ENCODE measurements at regions not wholly inside any gene's neighbourhood (a gene's known extent, or its start where the extent isn't known, plus 50 kb on each side); places are given as distances from the start of the nearest gene placed in this dataset.
"Not testable (repeated sequence)": the region's sequence is repeated elsewhere in the genome, so short reads cannot be mapped to it uniquely, and the experiment has no call there.

DNA sequence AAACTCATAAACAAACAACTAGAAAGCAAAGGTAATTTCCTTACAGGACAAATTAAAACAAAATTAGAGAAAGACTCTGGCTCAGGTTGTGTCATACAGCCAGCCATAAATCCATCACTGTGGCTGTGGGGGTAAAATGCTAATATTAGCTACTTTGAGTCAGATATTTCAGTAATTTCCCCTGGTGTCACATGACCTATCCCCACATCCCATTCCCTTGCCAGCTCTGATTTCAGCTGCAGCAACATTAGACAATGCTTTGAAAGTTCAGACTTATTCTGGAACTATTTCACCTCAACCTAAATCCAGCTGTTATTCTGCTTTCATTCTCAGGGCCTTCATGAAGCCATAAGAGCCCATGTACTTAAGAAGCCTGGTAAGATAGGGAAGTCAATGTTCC, 55.3 kb downstream of the RPL10L start:
- DNase-seq (ENCODE audit: low read depth), result no peak
- TF ChIP-seq, protein P1, sequence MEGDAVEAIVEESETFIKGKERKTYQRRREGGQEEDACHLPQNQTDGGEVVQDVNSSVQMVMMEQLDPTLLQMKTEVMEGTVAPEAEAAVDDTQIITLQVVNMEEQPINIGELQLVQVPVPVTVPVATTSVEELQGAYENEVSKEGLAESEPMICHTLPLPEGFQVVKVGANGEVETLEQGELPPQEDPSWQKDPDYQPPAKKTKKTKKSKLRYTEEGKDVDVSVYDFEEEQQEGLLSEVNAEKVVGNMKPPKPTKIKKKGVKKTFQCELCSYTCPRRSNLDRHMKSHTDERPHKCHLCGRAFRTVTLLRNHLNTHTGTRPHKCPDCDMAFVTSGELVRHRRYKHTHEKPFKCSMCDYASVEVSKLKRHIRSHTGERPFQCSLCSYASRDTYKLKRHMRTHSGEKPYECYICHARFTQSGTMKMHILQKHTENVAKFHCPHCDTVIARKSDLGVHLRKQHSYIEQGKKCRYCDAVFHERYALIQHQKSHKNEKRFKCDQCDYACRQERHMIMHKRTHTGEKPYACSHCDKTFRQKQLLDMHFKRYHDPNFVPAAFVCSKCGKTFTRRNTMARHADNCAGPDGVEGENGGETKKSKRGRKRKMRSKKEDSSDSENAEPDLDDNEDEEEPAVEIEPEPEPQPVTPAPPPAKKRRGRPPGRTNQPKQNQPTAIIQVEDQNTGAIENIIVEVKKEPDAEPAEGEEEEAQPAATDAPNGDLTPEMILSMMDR (conservative IDR thresholded peaks at IDR 0.05; ENCODE audit: low read depth, low read length), result no peak
- no peak overlapping the region for H3K4me3 ChIP-seq (ENCODE audit: low read depth, low read length)

DNA sequence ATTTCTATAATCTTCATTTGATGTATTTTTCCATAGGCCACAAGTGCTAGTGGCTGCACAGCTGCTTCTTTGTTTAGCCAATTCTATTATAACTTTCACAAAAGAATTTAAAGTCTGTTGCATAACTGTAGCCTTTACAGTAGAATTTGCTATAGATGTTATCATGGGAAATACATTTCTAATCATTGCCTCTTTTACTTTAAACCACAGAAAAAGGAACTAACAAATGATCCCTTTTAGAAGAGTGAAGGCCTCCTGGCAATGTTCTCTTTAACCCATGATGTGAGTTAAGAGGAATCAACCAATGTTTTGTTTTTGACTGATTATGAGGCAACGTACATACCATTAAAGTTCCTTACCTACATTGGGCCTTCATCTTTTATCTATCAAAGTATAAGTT, 68.8 kb downstream of the RPL10L start:
- TF ChIP-seq, protein P1 (conservative IDR thresholded peaks at IDR 0.05; ENCODE audit: low read depth, low read length), result no peak
- DNase-seq (ENCODE audit: low read depth), result no peak
- H3K4me3 ChIP-seq (ENCODE audit: low read depth, low read length), result no peak overlapping the region

DNA sequence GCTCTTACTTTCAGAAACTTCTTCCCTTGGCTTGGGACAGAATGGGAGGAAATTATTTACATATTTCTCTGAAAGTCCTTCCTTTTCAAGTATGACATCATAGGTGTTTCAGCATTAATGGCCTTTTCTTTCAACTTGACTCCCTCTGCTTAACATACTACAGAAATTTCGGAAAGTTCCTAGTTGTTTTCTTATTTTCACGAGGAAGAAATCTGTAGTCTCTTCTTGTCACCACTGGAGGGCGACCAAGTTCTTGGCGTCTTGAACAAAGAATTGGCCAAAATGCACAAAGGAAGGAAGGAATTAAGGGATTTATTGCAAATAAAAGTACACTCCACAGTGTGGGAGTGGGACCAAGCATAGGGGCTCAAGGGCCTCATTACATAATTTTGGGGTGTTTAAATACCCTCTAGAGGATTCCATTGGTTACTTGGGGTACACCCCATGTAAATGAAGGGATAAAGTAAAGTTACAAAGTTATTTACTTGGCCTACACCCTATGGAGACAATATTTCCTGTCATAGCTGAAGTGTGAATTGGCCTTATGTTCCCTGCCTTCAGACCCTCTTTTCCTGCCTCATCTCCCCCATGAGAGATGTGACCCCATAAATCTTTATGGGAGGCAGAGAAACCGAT, 70.4 kb downstream of the RPL10L start:
- TF ChIP-seq, protein P1 (conservative IDR thresholded peaks at IDR 0.05; ENCODE audit: low read depth, low read length), result peak; percentile 64
- peak; percentile 12 for DNase-seq (ENCODE audit: low read depth)
- H3K4me3 ChIP-seq (ENCODE audit: low read depth, low read length), result no peak overlapping the region

DNA sequence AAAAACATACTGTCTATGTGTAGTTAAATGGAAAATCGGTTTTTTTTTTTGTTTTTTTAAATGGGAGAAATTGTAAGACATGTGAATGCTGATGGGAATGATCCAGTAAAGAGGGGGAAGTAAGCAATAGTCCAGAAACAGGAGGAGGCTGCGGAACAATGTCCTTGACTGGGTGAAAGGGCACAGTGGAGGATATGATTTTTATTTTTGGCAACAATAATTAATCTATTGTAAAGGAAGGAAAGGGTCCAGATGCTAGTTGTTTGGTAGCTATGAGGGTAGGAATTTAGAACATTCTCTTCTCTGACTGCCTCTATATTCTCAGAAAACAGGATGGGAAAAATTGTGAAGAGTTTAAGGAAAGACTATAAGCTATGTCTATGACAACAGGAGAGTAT, 76.6 kb downstream of the RPL10L start:
- H3K4me3 ChIP-seq (ENCODE audit: low read depth, low read length), result no peak overlapping the region
- DNase-seq (ENCODE audit: low read depth), result no peak
- TF ChIP-seq, protein P1 (conservative IDR thresholded peaks at IDR 0.05; ENCODE audit: low read depth, low read length), result no peak

DNA sequence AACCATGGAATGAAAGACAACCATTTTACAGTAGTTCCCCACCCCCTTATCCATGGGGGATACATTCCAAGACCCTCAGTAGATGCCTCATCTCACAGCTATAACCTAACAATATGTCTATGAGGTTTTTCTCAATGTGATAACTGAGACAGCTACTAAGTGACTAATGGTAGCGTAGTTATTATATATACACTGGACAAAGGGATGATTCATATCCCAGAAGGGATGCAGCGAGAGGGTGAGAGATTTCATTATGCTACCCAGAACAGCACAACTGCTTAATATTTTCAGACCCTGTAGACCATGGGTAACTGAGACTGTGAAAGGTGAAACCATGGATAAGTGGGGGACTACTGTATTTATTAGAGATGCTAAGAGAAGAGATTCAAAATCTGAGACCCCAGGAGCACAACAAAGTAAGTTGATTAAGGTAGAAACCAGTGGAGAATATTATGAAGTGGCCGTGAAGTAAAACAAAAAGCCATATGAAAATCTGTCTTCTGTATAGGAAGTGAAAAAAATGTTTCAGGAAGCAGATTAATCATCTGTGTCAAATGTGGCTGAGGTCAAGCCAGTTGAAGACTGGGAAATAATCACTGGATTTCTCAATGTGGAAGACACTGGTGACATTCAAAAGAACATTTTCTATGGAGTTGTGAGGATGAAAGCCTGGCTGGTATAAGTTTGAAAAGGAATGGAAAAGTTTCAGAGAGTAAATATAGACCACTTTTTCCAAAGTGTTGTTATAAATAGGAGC, 77.2 kb downstream of the RPL10L start:
- DNase-seq (ENCODE audit: low read depth), result no peak
- no peak overlapping the region for H3K4me3 ChIP-seq (ENCODE audit: low read depth, low read length)
- TF ChIP-seq, protein P1 (conservative IDR thresholded peaks at IDR 0.05; ENCODE audit: low read depth, low read length), result no peak

DNA sequence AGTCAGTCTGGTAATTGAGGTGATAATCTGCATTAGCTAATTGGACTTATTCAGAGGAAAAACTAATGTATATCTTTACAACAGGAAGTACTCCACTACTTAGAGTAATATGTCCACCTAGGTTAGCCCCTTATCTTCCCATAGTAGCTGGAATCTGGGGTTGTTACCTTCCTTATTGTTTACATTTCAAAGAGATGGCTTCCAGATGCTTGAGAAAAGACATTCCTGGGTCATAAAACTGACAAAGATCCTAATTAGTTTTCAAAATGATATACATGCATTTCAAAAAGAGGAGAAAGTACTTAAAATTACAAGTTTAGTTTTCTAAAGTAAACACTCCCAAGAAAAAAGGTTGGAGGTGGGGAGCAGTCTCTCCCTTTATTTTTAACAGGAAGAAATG, 78.1 kb downstream of the RPL10L start:
- DNase-seq (ENCODE audit: low read depth), result no peak
- TF ChIP-seq, protein P1 (conservative IDR thresholded peaks at IDR 0.05; ENCODE audit: low read depth, low read length), result no peak
- H3K4me3 ChIP-seq (ENCODE audit: low read depth, low read length), result no peak overlapping the region

DNA sequence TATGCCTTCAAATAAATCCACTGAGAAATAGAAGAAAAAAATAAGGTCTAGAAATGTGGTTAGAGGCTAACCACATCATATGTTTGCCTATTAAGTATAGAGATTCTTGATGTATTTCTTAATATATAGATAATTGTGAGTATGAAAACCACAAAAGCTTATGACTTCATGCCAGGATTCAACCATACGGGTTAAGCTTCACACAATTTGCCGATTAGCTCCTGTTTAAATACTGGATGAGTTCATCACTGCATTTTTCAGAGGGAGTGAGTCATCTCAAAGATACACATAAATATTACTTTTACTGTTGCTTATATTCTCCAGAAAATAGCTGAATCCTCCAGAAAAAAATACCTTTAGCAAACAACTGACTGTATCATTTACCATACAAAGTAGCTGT, 79.6 kb downstream of the RPL10L start:
- TF ChIP-seq, protein P1 (conservative IDR thresholded peaks at IDR 0.05; ENCODE audit: low read depth, low read length), result no peak
- H3K4me3 ChIP-seq (ENCODE audit: low read depth, low read length), result no peak overlapping the region
- no peak for DNase-seq (ENCODE audit: low read depth)

DNA sequence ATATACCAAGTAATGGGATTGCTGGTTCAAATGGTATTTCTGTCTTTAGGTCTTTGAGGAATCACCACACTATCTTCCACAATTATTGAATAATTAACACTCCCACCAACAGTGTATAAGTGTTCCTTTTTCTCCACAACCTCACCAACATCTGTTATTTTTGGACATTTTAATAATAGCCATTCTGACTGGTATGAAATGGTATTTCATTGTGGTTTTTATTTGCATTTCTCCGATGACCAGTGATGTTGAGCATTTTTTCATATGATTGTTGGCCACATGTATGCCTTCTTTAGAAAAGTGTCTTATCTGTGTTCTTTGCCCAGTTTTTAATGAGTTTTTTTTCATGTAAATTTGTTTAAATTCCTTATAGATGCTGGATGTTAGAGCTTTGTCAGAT, 83.4 kb downstream of the RPL10L start:
- not testable (repeated sequence) for DNase-seq (ENCODE audit: low read depth)

More for the DNA sequence above, 83.4 kb downstream of the RPL10L start:
- not testable (repeated sequence) for H3K4me3 ChIP-seq (ENCODE audit: low read depth, low read length)
